ENCODE measurements at regions not wholly inside any gene's neighbourhood (a gene's known extent, or its start where the extent isn't known, plus 50 kb on each side); places are given as distances from the start of the nearest gene placed in this dataset.
"Not testable (repeated sequence)": the region's sequence is repeated elsewhere in the genome, so short reads cannot be mapped to it uniquely, and the experiment has no call there.

- no peak overlapping the region for H3K27ac Mint-ChIP-seq
These were observed 197.2 kb upstream of the PROX1 start for GRCh38 chr1:213790565-213790964.

GRCh38 chr1:213793482-213794067 lies 194.2 kb upstream of the PROX1 start:
- Mint-ChIP-seq H3K4me1 (ENCODE audit: low read depth) (no peaks in the 10 kb centered on the region), H3K4me3 (no peak overlapping the region), H3K27me3 (ENCODE audit: insufficient read depth) (peaks cover 3% of the 10 kb centered on the region; the same call in 1 of the 2 replicates), H3K36me3 (ENCODE audit: low read depth) (no peaks in the 10 kb centered on the region), H3K9me3 (peaks cover 46% of the 10 kb centered on the region), H3K27ac (no peak overlapping the region)
- no peak for TF ChIP-seq CTCF (IDR thresholded peaks at IDR 0.05)
- no peak for DNase-seq

More at GRCh38 chr1:213790565-213790964, 197.2 kb upstream of the PROX1 start:
- Mint-ChIP-seq H3K27me3 (ENCODE audit: insufficient read depth) (peaks cover under 1% of the 10 kb centered on the region; the same call in 1 of the 2 replicates), H3K36me3 (ENCODE audit: low read depth) (no peaks in the 10 kb centered on the region), H3K9me3 (peaks cover 47% of the 10 kb centered on the region), H3K4me1 (ENCODE audit: low read depth) (no peaks in the 10 kb centered on the region), H3K4me3 (no peak overlapping the region)
- no peak for DNase-seq
- no peak for TF ChIP-seq CTCF (IDR thresholded peaks at IDR 0.05)

- H3K4me3 Mint-ChIP-seq, result no peak overlapping the region
- peaks cover 3% of the 10 kb centered on the region; the same call in 1 of the 2 replicates for H3K27me3 Mint-ChIP-seq (ENCODE audit: insufficient read depth)
- no peaks in the 10 kb centered on the region for H3K36me3 Mint-ChIP-seq (ENCODE audit: low read depth)
- H3K4me1 Mint-ChIP-seq (ENCODE audit: low read depth), result no peaks in the 10 kb centered on the region
- no peak for DNase-seq
- H3K27ac Mint-ChIP-seq, result no peak overlapping the region
- TF ChIP-seq CTCF (IDR thresholded peaks at IDR 0.05), result no peak
- peaks cover 47% of the 10 kb centered on the region for H3K9me3 Mint-ChIP-seq
These were observed 191.2 kb upstream of the PROX1 start for GRCh38 chr1:213796525-213796924.

- H3K27ac Mint-ChIP-seq; H3K4me1 Mint-ChIP-seq (ENCODE audit: low read depth); H3K27me3 Mint-ChIP-seq (ENCODE audit: insufficient read depth); H3K36me3 Mint-ChIP-seq (ENCODE audit: low read depth); DNase-seq; H3K4me3 Mint-ChIP-seq: not testable (repeated sequence)
- H3K9me3 Mint-ChIP-seq, result peaks cover 43% of the 10 kb centered on the region
These were observed 179.5 kb upstream of the PROX1 start for GRCh38 chr1:213808288-213808687.

- Mint-ChIP-seq H3K27ac (no peak overlapping the region), H3K9me3 (peaks cover 37% of the 10 kb centered on the region), H3K36me3 (ENCODE audit: low read depth) (no peaks in the 10 kb centered on the region; the same call in 1 of the 2 replicates), H3K27me3 (ENCODE audit: insufficient read depth) (peaks cover 2% of the 10 kb centered on the region; the same call in 1 of the 2 replicates), H3K4me1 (ENCODE audit: low read depth) (no peaks in the 10 kb centered on the region), H3K4me3 (no peak overlapping the region)
- no peak for DNase-seq
- no peak for TF ChIP-seq CTCF (IDR thresholded peaks at IDR 0.05)
These were observed 170.6 kb upstream of the PROX1 start for GRCh38 chr1:213817156-213817555.

- H3K27ac Mint-ChIP-seq, result no peak overlapping the region
These were observed 167.2 kb upstream of the PROX1 start for GRCh38 chr1:213820362-213821149.

More at GRCh38 chr1:213820362-213821149, 167.2 kb upstream of the PROX1 start:
- no peak for DNase-seq
- Mint-ChIP-seq H3K27me3 (ENCODE audit: insufficient read depth) (peaks cover 2% of the 10 kb centered on the region; the same call in 1 of the 2 replicates), H3K4me1 (ENCODE audit: low read depth) (no peaks in the 10 kb centered on the region), H3K9me3 (peaks cover 18% of the 10 kb centered on the region), H3K36me3 (ENCODE audit: low read depth) (no peaks in the 10 kb centered on the region; the same call in 1 of the 2 replicates), H3K4me3 (no peak overlapping the region)
- no peak for TF ChIP-seq CTCF (IDR thresholded peaks at IDR 0.05)

All from HFFc6 (cell line).